A549 (cell line): ENCODE measurements at regions not wholly inside any gene's neighbourhood (a gene's known extent, or its start where the extent isn't known, plus 50 kb on each side); places are given as distances from the start of the nearest gene placed in this dataset.

Experiments used
- ATAC-seq, 2 experiments: fragments of 200-7000 bp in 1 of 2; fragments of >200 bp in 1 of 2; cut with Nextera tagmentation in 1 of 2; cut with Tn5 transposase in 1 of 2; 3 replicates each; pipeline versions ENCODE4 v1.8.0 to v1.9.1; 2018 to 2020; ENCODE audit warnings: mild to moderate bottlenecking in 1 of 2, moderate library complexity in 1 of 2
- CTCF ChIA-PET: fragments of 300-600 bp; sonication (Branson Sonifier 250); formaldehyde crosslinking; extraction: SDS; loops from one replicate; lab custom pipeline; 2021; ENCODE audit warnings: antibody characterized with exemption, inconsistent platforms; lab: Yijun Ruan, JAX
- POLR2A ChIA-PET: fragments of 350-600 bp; formaldehyde crosslinking; extraction: SDS; loops from one replicate; lab custom pipeline; 2021; ENCODE audit warnings: antibody characterized with exemption, inconsistent platforms; lab: Yijun Ruan, JAX
- DNase-seq, 2 experiments: peaks; one replicate each; pipeline versions ENCODE4 v3.0.0 to v3.0.0-alpha.2; 2011 to 2016; ENCODE audit warnings: low read depth in 1 of 2, low spot score in 1 of 2
- FAIRE-seq: peaks from 2 replicates; lab custom pipeline; 2011; peaks lifted over from hg19 to GRCh38; lab: Jason Lieb, UNC
- H3K27ac ChIP-seq, 2 experiments: fragments of >200 bp; sonication (Bioruptor Twin); formaldehyde crosslinking; 3 replicates each; pipeline ENCODE4 v1.5.1; 2016 to 2017
- H3K4me1 ChIP-seq: fragments of >200 bp; sonication (Bioruptor Twin); formaldehyde crosslinking; 3 replicates; pipeline ENCODE4 v1.6.1; 2016
- H3K4me2 ChIP-seq: fragments of >200 bp; sonication (Bioruptor Twin); formaldehyde crosslinking; 3 replicates; pipeline ENCODE4 v1.6.1; 2016
- H3K4me3 ChIP-seq: fragments of >200 bp; sonication (Bioruptor Twin); formaldehyde crosslinking; 3 replicates; pipeline ENCODE4 v1.5.1; 2016
- H3K9me3 ChIP-seq: fragments of >200 bp; sonication (Bioruptor Twin); formaldehyde crosslinking; 3 replicates; pipeline ENCODE4 v1.6.1; 2016
- BHLHE40 ChIP-seq: IDR thresholded peaks from 2 replicates; pipeline ENCODE4 v1.6.1; 2012; ENCODE audit warnings: low read depth, low read length, inconsistent platforms
- CBX8 ChIP-seq: fragments of 200-600 bp; sonication (generic); IDR thresholded peaks from 2 replicates; pipeline ENCODE4 v1.6.1; 2016
- CEBPB ChIP-seq, 2 experiments: fragments of >200 bp in 1 of 2; sonication (Bioruptor Twin) in 1 of 2; formaldehyde crosslinking in 1 of 2; IDR thresholded peaks; 2 replicates each; pipeline ENCODE4 v1.6.1; 2012 to 2016
- CHD2 ChIP-seq: fragments of 150-350 bp; IDR thresholded peaks from 2 replicates; pipeline ENCODE4 v1.6.1; 2014; ENCODE audit warnings: low read length; ENCODE audit not compliant: partially characterized antibody
- EHMT2 ChIP-seq: fragments of 200-600 bp; sonication (generic); IDR thresholded peaks from 2 replicates; pipeline ENCODE4 v1.6.1; 2016; ENCODE audit warnings: antibody characterized with exemption, low read depth, mild to moderate bottlenecking, moderate library complexity
- FOXS1 ChIP-seq: fragments of 250-450 bp; sonication (Bioruptor Pico); IDR thresholded peaks from 2 replicates; pipeline ENCODE4 v1.5.0; 2020; ENCODE audit warnings: mild to moderate bottlenecking, moderate library complexity
- GATA3 ChIP-seq: IDR thresholded peaks from 2 replicates; pipeline ENCODE4 v1.6.1; 2012; ENCODE audit warnings: borderline replicate concordance
- HDAC2 ChIP-seq: fragments of 200-600 bp; sonication (generic); IDR thresholded peaks from 2 replicates; pipeline ENCODE4 v1.6.1; 2016
- HOXB13 ChIP-seq: fragments of 250-450 bp; sonication (Bioruptor Pico); IDR thresholded peaks from 2 replicates; pipeline ENCODE4 v1.5.0; 2020; ENCODE audit warnings: low read depth, mild to moderate bottlenecking, moderate library complexity
- KDM5A ChIP-seq: fragments of 200-600 bp; sonication (generic); IDR thresholded peaks from 2 replicates; pipeline ENCODE4 v1.6.1; 2016; ENCODE audit warnings: antibody characterized with exemption, mild to moderate bottlenecking
- NFE2L2 ChIP-seq: fragments of 150-350 bp; conservative IDR thresholded peaks from 2 replicates; pipeline ENCODE4 v1.6.1; 2014; ENCODE audit warnings: low read length
- NPAS2 ChIP-seq: fragments of 250-450 bp; sonication (Bioruptor Pico); IDR thresholded peaks from 2 replicates; pipeline ENCODE4 v1.8.0; 2022; ENCODE audit warnings: mild to moderate bottlenecking, moderate library complexity, borderline replicate concordance
- PHF8 ChIP-seq: fragments of 200-600 bp; sonication (generic); IDR thresholded peaks from 2 replicates; pipeline ENCODE4 v1.6.1; 2016; ENCODE audit warnings: low read depth, mild to moderate bottlenecking, antibody characterized with exemption, moderate library complexity, borderline replicate concordance
- RAD21 ChIP-seq, 2 experiments: fragments of >200 bp in 1 of 2; sonication (Bioruptor Twin) in 1 of 2; formaldehyde crosslinking in 1 of 2; IDR thresholded peaks in 1 of 2; conservative IDR thresholded peaks in 1 of 2; 2 replicates in 1 of 2; 3 replicates in 1 of 2; pipeline ENCODE4 v1.6.1; 2012 to 2018; ENCODE audit warnings: inconsistent platforms in 1 of 2
- TFCP2L1 ChIP-seq: fragments of 250-450 bp; sonication (Bioruptor Pico); IDR thresholded peaks from 2 replicates; pipeline ENCODE4 v1.5.0; 2021; ENCODE audit warnings: mild to moderate bottlenecking
- TP53 ChIP-seq: fragments of 250-450 bp; sonication (Bioruptor Pico); IDR thresholded peaks from 2 replicates; pipeline ENCODE4 v1.5.0; 2021; ENCODE audit warnings: mild to moderate bottlenecking, moderate library complexity
- ZSCAN20 ChIP-seq: fragments of 250-450 bp; sonication (Bioruptor Pico); IDR thresholded peaks from 2 replicates; pipeline ENCODE4 v1.8.0; 2022; ENCODE audit warnings: mild to moderate bottlenecking, moderate library complexity
- whole genome bisulfite sequencing: methylation state at CpG from one replicate; pipeline ENCODE4 v1.1.6; 2017; ENCODE audit errors: missing lambda C conversion rate; 5-methylcytosine and 5-hydroxymethylcytosine counted together
- TF ChIP-seq, protein P1 (sequence below): fragments of >200 bp; sonication (Bioruptor Twin); formaldehyde crosslinking; IDR thresholded peaks from 2 replicates; pipeline ENCODE4 v1.6.1; 2016
- TF ChIP-seq, protein P2 (sequence below): IDR thresholded peaks from 2 replicates; pipeline ENCODE4 v1.6.1; 2012
- TF ChIP-seq, protein P3 (sequence below): fragments of 250-450 bp; sonication (Bioruptor Pico); IDR thresholded peaks from 2 replicates; pipeline ENCODE4 v1.5.0; 2020; ENCODE audit warnings: low read depth, mild to moderate bottlenecking, moderate library complexity

DNA sequence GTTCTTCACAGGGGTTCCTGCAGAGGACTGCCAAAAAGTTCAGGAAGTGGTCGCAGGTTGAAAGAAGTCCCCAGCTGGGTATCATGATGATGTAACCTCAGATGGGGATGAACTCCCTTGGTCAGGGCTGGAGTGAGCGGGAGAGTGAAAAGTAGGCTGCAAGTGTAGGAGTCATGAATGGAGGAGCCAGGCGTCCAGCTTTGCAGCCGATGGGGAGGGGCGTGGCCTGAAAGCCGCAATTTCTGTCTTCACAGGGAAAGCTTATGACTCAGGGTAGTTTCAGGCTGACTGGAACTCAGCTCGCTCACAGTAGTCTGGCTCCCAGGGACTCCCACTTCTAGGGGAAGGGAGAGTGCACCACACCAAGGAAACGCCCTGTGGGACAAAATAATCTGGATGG is 70.0 kb upstream of the HS3ST3A1 start:
- Histone ChIP-seq H3K4me3 (no peak overlapping the region), H3K9me3 (peaks cover 18% of the 10 kb centered on the region), H3K27ac (no peak overlapping the region), H3K4me2 (peak overlapping the region; percentile 21; the same call in 1 of the 3 replicates), H3K4me1 (no peaks in the 10 kb centered on the region)
- ATAC-seq (peak; percentile 47 to 48; a peak in 3 of 6 replicates), FAIRE-seq (no peak), DNase-seq (no peak)
- TF ChIP-seq CHD2 (no peak), CBX8 (no peak), PHF8 (no peak), FOXS1 (CRISPR knock-in tag) (no peak)
- TF ChIP-seq, protein P1, sequence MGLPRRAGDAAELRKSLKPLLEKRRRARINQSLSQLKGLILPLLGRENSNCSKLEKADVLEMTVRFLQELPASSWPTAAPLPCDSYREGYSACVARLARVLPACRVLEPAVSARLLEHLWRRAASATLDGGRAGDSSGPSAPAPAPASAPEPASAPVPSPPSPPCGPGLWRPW: no peak
- 11% methylated on average over 8 of the region's 8 CpGs for whole genome bisulfite sequencing
- ChIA-PET POLR2A (interaction anchor here (0.6 kb wide), 1 partner anchor 231 kb away, joined by 3 read pairs; no protein-coding TSS in a partner anchor), CTCF (interaction anchor here (0.6 kb wide), 1 partner anchor 23 kb away, joined by 3 read pairs; no protein-coding TSS in a partner anchor)

DNA sequence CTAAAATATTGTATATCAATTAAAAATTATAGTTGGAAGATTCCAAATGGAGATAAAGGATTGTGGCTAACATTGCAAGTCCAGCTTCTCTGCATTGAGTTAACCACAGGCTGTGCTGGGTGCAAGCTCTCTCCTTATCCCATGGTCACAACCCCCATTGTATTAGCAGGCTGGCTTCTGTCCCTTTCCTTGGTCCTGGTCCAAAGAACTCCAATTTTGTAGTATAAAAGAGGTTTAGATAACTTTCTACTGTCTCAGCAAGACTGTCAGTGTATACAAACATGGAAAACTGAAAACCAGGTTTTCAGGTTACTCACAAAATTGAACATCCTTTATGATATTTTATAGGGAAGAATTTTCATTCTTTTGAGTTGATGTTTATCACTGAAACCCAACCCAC is 76.6 kb upstream of the HS3ST3A1 start:
- H3K4me1 ChIP-seq: no peaks in the 10 kb centered on the region
- H3K4me3 ChIP-seq: no peak overlapping the region
- POLR2A ChIA-PET: no interaction called here
- no peak overlapping the region for H3K27ac ChIP-seq
- FAIRE-seq: no peak
- H3K9me3 ChIP-seq: no peaks in the 10 kb centered on the region
- CTCF ChIA-PET: no interaction called here
- H3K4me2 ChIP-seq: no peak overlapping the region
- TF ChIP-seq NPAS2 (CRISPR knock-in tag) (no peak), CBX8 (no peak), HDAC2 (no peak)
- ATAC-seq: no peak
- DNase-seq: no peak

DNA sequence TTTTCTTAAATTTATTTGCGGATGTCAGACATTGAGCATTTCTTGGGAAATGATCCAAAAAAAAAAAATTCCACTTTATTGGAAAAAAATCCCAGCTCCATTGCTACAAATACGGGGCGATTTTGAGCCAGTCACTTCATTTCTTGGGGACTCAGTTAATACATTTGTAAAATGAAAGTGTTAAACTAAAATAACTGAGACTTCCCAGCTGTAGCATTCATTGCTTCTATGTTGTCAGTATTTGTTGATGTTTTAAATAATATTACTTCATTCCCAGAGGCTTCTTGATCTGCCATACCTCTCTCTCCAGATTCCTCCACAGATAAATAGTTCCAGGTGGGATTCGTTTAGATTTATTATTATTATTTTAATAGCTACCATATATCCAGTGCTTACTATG is 77.1 kb upstream of the HS3ST3A1 start:
- no peak for ATAC-seq
- Histone ChIP-seq H3K4me3 (no peak overlapping the region), H3K27ac (no peak overlapping the region), H3K9me3 (no peaks in the 10 kb centered on the region), H3K4me1 (no peaks in the 10 kb centered on the region), H3K4me2 (no peak overlapping the region)
- ChIA-PET POLR2A (no interaction called here), CTCF (no interaction called here)
- 9% methylated on average over 4 of the region's 4 CpGs for WGBS
- TF ChIP-seq, protein P2, sequence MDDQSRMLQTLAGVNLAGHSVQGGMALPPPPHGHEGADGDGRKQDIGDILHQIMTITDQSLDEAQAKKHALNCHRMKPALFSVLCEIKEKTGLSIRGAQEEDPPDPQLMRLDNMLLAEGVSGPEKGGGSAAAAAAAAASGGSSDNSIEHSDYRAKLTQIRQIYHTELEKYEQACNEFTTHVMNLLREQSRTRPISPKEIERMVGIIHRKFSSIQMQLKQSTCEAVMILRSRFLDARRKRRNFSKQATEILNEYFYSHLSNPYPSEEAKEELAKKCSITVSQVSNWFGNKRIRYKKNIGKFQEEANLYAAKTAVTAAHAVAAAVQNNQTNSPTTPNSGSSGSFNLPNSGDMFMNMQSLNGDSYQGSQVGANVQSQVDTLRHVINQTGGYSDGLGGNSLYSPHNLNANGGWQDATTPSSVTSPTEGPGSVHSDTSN: no peak
- no peak for TF ChIP-seq KDM5A
- TF ChIP-seq NPAS2 (CRISPR knock-in tag): no peak
- no peak for TF ChIP-seq GATA3
- TF ChIP-seq TP53 (CRISPR knock-in tag): no peak
- no peak for TF ChIP-seq NFE2L2
- TF ChIP-seq EHMT2: no peak
- no peak for TF ChIP-seq HOXB13 (CRISPR knock-in tag)
- TF ChIP-seq RAD21 (conservative IDR thresholded peaks at IDR 0.05 in 1 of 2, IDR thresholded peaks at IDR 0.05 in 1 of 2): no peak
- no peak for TF ChIP-seq ZSCAN20
- no peak for TF ChIP-seq TFCP2L1 (CRISPR knock-in tag)
- TF ChIP-seq CEBPB (IDR thresholded peaks at IDR 0.05): no peak
- no peak for DNase-seq
- no peak for FAIRE-seq

DNA sequence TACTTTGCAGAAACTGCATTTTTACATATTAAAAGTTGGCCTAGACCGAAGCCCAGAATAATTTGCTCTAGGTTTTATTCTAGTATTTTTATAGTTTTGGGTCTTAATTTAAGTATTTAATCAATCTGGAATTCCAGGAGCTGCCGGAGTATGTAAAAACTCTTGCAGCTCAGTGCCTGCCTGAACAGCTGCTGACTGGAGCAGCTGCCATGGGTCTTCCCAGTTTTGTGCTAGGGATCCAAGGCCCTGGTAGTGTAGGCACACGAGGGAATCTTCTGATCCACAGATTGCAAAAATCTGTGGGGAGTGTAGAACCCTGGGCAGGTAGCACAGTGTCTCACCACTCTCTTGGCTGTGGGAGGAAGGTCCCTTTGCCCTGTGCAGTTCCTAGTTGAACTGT is 87.0 kb upstream of the HS3ST3A1 start:
- Histone ChIP-seq H3K4me2 (no peak overlapping the region), H3K4me1 (no peaks in the 10 kb centered on the region), H3K9me3 (no peaks in the 10 kb centered on the region), H3K27ac (no peak overlapping the region), H3K4me3 (no peak overlapping the region)
- no peak for DNase-seq
- no peak for ATAC-seq
- WGBS: 29% methylated on average over 3 of the region's 3 CpGs
- ChIA-PET CTCF (no interaction called here), POLR2A (no interaction called here)
- TF ChIP-seq, protein P3, sequence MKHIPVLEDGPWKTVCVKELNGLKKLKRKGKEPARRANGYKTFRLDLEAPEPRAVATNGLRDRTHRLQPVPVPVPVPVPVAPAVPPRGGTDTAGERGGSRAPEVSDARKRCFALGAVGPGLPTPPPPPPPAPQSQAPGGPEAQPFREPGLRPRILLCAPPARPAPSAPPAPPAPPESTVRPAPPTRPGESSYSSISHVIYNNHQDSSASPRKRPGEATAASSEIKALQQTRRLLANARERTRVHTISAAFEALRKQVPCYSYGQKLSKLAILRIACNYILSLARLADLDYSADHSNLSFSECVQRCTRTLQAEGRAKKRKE: no peak
- TF ChIP-seq BHLHE40 (no peak), TP53 (CRISPR knock-in tag) (no peak)
- TF ChIP-seq, protein P1: no peak
- no peak for FAIRE-seq
